OCI-LY7 (cell line): ENCODE measurements at regions not wholly inside any gene's neighbourhood (a gene's known extent, or its start where the extent isn't known, plus 50 kb on each side); places are given as distances from the start of the nearest gene placed in this dataset.

Experiments used
- BruUV-seq: library from RNA; stranded (reverse); fragments of 400-500 nt; replicated peaks from 2 replicates; lab custom pipeline; 2021; lab: Mats Ljungman, UMichigan
- CTCF ChIA-PET: fragments of 300-600 bp; sonication (Branson Sonifier 250); formaldehyde crosslinking; loops from one replicate; lab custom pipeline; 2022; ENCODE audit warnings: antibody characterized with exemption; ENCODE audit not compliant: unreplicated experiment; lab: Charles Lee
- POLR2A ChIA-PET: fragments of 300-600 bp; sonication (Branson Sonifier 250); formaldehyde crosslinking; loops from one replicate; lab custom pipeline; 2022; ENCODE audit warnings: antibody characterized with exemption; lab: Charles Lee
- DNase-seq: peaks from one replicate; pipeline ENCODE4 v3.0.0-alpha.2; 2015; ENCODE audit warnings: low spot score
- H2AFZ ChIP-seq: fragments of 200-600 bp; sonication (generic), shearing (Covaris generic); 2 replicates; pipeline ENCODE4 v1.6.1; 2014; ENCODE audit warnings: mild to moderate bottlenecking, antibody characterized with exemption, low read length, moderate library complexity
- H3K27ac ChIP-seq: fragments of 200-600 bp; sonication (generic); 2 replicates; pipeline ENCODE4 v1.5.1; 2014; ENCODE audit warnings: mixed run types, low read depth, mild to moderate bottlenecking, moderate library complexity, low read length, inconsistent platforms; ENCODE audit not compliant: poor library complexity, severe bottlenecking
- H3K36me3 ChIP-seq: fragments of 200-600 bp; sonication (generic); 2 replicates; pipeline ENCODE4 v1.6.1; 2014; ENCODE audit warnings: mild to moderate bottlenecking, antibody characterized with exemption, low read length, moderate library complexity, mixed read lengths; ENCODE audit not compliant: insufficient read depth
- H3K4me1 ChIP-seq: fragments of 200-600 bp; sonication (generic); 2 replicates; pipeline ENCODE4 v1.5.1; 2014; ENCODE audit warnings: mild to moderate bottlenecking, low read length; ENCODE audit not compliant: insufficient read depth, poor library complexity, severe bottlenecking
- H3K4me2 ChIP-seq: fragments of 200-600 bp; sonication (generic); 2 replicates; pipeline ENCODE4 v1.6.1; 2014; ENCODE audit warnings: mild to moderate bottlenecking, low read length
- H3K4me3 ChIP-seq: fragments of 200-600 bp; sonication (generic); 2 replicates; pipeline ENCODE4 v1.5.1; 2014; ENCODE audit warnings: mild to moderate bottlenecking, low read depth, low read length; ENCODE audit not compliant: poor library complexity, severe bottlenecking
- H3K79me2 ChIP-seq: fragments of 200-600 bp; sonication (generic); 2 replicates; pipeline ENCODE4 v1.6.1; 2016; ENCODE audit warnings: low read depth, mild to moderate bottlenecking, low read length, moderate library complexity, mixed read lengths; ENCODE audit not compliant: insufficient read depth
- H3K9me2 ChIP-seq: fragments of 200-600 bp; sonication (generic); 2 replicates; pipeline ENCODE4 v1.6.1; 2016; ENCODE audit warnings: mild to moderate bottlenecking, low read length, mixed read lengths; ENCODE audit not compliant: insufficient read depth
- H3K9me3 ChIP-seq: fragments of 200-600 bp; sonication (generic); 2 replicates; pipeline ENCODE4 v1.6.1; 2014; ENCODE audit warnings: mild to moderate bottlenecking, mixed run types, low read length, mixed read lengths
- H4K20me1 ChIP-seq: fragments of 200-600 bp; sonication (generic); 2 replicates; pipeline ENCODE4 v1.6.1; 2014; ENCODE audit warnings: mild to moderate bottlenecking, antibody characterized with exemption, low read length, moderate library complexity, mixed read lengths; ENCODE audit not compliant: insufficient read depth
- CTCF ChIP-seq: fragments of 200-600 bp; sonication (generic); conservative IDR thresholded peaks from 2 replicates; pipeline ENCODE4 v1.5.1; 2014; ENCODE audit warnings: mild to moderate bottlenecking, antibody characterized with exemption, low read length, moderate library complexity, mixed read lengths
- EZH2phosphoT487 ChIP-seq: fragments of 200-600 bp; sonication (generic); IDR thresholded peaks from 2 replicates; pipeline ENCODE4 v1.6.1; 2018; ENCODE audit warnings: low read depth, borderline replicate concordance, mild to moderate bottlenecking, mixed run types, antibody characterized with exemption, low read length, moderate library complexity, mixed read lengths
- intact Hi-C: fragments of 100-400 bp; cut with micrococcal nuclease; formaldehyde crosslinking; loops from one replicate; pipeline ENCODE4 v1.10.0; 2022; ENCODE audit not compliant: unreplicated experiment

DNA sequence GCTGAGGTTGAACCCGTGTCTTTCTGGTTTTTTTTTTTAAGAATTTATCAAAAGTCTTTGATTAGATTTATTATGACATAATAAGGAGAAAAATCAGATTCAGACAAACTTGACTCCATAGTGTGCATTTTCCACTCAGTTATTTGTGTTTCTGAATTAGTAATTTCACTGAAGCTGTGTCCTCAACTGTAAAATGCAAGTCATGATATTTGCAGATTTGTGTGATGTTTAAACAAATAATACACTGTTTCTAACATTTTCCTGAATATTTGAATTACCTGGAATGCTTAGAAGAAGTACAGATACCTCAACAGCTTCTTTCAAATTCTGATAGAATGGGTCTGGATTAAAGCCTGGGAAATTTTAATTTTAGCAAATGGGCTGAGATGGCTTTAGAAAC, 1050.3 kb upstream of the MAP3K7 start:
- BruUV-seq, result no TSS peak
- Histone ChIP-seq H3K27ac (no peak overlapping the region), H3K4me1 (no peaks in the 10 kb centered on the region), H2AFZ (no peak overlapping the region), H3K79me2 (no peaks in the 10 kb centered on the region), H3K9me2 (no peaks in the 10 kb centered on the region), H3K4me2 (no peak overlapping the region), H3K9me3 (no peaks in the 10 kb centered on the region), H3K36me3 (no peaks in the 10 kb centered on the region), H3K4me3 (no peak overlapping the region), H4K20me1 (no peaks in the 10 kb centered on the region)
- DNase-seq, result no peak
- intact Hi-C loops, result no loop called here
- CTCF ChIA-PET, result no interaction called here
- POLR2A ChIA-PET, result interaction anchor here (0.7 to 1.2 kb wide), 3 partner anchors 19 to 603 kb away, joined by 3 to 4 read pairs (median 4); no protein-coding TSS in a partner anchor
- no peak for TF ChIP-seq EZH2phosphoT487
- no peak for TF ChIP-seq CTCF

- POLR2A ChIA-PET, result interaction anchor here (1.8 kb wide), 1 partner anchor 17 kb away, joined by 5 read pairs; no protein-coding TSS in a partner anchor
- Histone ChIP-seq H3K36me3 (no peaks in the 10 kb centered on the region), H3K27ac (no peak overlapping the region), H3K4me3 (no peak overlapping the region), H4K20me1 (no peaks in the 10 kb centered on the region), H2AFZ (no peak overlapping the region), H3K9me2 (no peaks in the 10 kb centered on the region), H3K9me3 (no peaks in the 10 kb centered on the region), H3K4me2 (no peak overlapping the region), H3K4me1 (no peaks in the 10 kb centered on the region), H3K79me2 (no peaks in the 10 kb centered on the region)
- intact Hi-C loops, result no loop called here
- no peak for TF ChIP-seq EZH2phosphoT487
- no peak for TF ChIP-seq CTCF
- CTCF ChIA-PET, result no interaction called here
- DNase-seq, result no peak
- BruUV-seq, result no TSS peak
Measured at GRCh38 chr6:91634791-91635190, 1047.9 kb upstream of the MAP3K7 start.

- ChIA-PET POLR2A (interaction anchor here (0.9 kb wide), 1 partner anchor 660 kb away, joined by 4 read pairs; no protein-coding TSS in a partner anchor), CTCF (no interaction called here)
Measured at GRCh38 chr6:91633374-91634111, 1046.7 kb upstream of the MAP3K7 start.

More at GRCh38 chr6:91633374-91634111, 1046.7 kb upstream of the MAP3K7 start:
- Histone ChIP-seq H3K4me1 (no peaks in the 10 kb centered on the region), H3K4me2 (no peak overlapping the region), H3K36me3 (no peaks in the 10 kb centered on the region), H4K20me1 (no peaks in the 10 kb centered on the region), H3K4me3 (no peak overlapping the region), H3K79me2 (no peaks in the 10 kb centered on the region), H2AFZ (no peak overlapping the region), H3K9me2 (no peaks in the 10 kb centered on the region), H3K27ac (no peak overlapping the region), H3K9me3 (no peaks in the 10 kb centered on the region)
- TF ChIP-seq EZH2phosphoT487, result no peak
- TF ChIP-seq CTCF, result no peak
- no peak for DNase-seq
- intact Hi-C loops, result no loop called here
- BruUV-seq, result no TSS peak
